ENCODE measurements at regions not wholly inside any gene's neighbourhood (a gene's known extent, or its start where the extent isn't known, plus 50 kb on each side); places are given as distances from the start of the nearest gene placed in this dataset.

- TF ChIP-seq GATA3 (IDR thresholded peaks at IDR 0.05; ENCODE audit: low read depth, low read length) (no peak), GATA2 (IDR thresholded peaks at IDR 0.05; ENCODE audit: low read depth, low read length) (no peak)
Observed at GRCh38 chr5:93654676-93655075, 71.7 kb downstream of the NR2F1 start.
